IPS-18c (cell line): ENCODE measurements at regions not wholly inside any gene's neighbourhood (a gene's known extent, or its start where the extent isn't known, plus 50 kb on each side); places are given as distances from the start of the nearest gene placed in this dataset.

ENCODE experiments used
- H3K4me3 ChIP-seq: 2 replicates; pipeline ENCODE4 v1.7.0; 2013; ENCODE audit warnings: low read depth, mild to moderate bottlenecking, low read length, moderate library complexity; ENCODE audit not compliant: insufficient read depth
- H3K9me3 ChIP-seq: one replicate; pipeline ENCODE4 v1.6.1; 2013; ENCODE audit warnings: mild to moderate bottlenecking, low read length, moderate library complexity; ENCODE audit not compliant: control insufficient read depth, insufficient read depth

GRCh38 chr12:107454109-107454830 lies 231.3 kb upstream of the PWP1 start:
- Histone ChIP-seq H3K9me3 (no peaks in the 10 kb centered on the region), H3K4me3 (no peak overlapping the region)

GRCh38 chr12:107457362-107457935 lies 228.2 kb upstream of the PWP1 start:
- H3K4me3 ChIP-seq: no peak overlapping the region
- H3K9me3 ChIP-seq: no peaks in the 10 kb centered on the region

GRCh38 chr12:107458163-107458562 lies 227.4 kb upstream of the PWP1 start:
- no peak overlapping the region for H3K4me3 ChIP-seq
- H3K9me3 ChIP-seq: no peaks in the 10 kb centered on the region

- no peak overlapping the region for H3K4me3 ChIP-seq
- no peaks in the 10 kb centered on the region for H3K9me3 ChIP-seq
Measured at GRCh38 chr12:107458990-107459389, 226.6 kb upstream of the PWP1 start.

- Histone ChIP-seq H3K9me3 (no peaks in the 10 kb centered on the region), H3K4me3 (no peak overlapping the region)
Measured at GRCh38 chr12:107459641-107460040, 226.0 kb upstream of the PWP1 start.

GRCh38 chr12:107461222-107461975 lies 224.2 kb upstream of the PWP1 start:
- peaks cover 3% of the 10 kb centered on the region for H3K9me3 ChIP-seq
- no peak overlapping the region for H3K4me3 ChIP-seq

GRCh38 chr12:107462428-107463332 lies 222.9 kb upstream of the PWP1 start:
- no peak overlapping the region for H3K4me3 ChIP-seq
- H3K9me3 ChIP-seq: peaks cover 3% of the 10 kb centered on the region

GRCh38 chr12:107464644-107465043 lies 221.0 kb upstream of the PWP1 start:
- no peak overlapping the region for H3K4me3 ChIP-seq
- peaks cover 3% of the 10 kb centered on the region for H3K9me3 ChIP-seq

GRCh38 chr12:107465625-107466024 lies 220.0 kb upstream of the PWP1 start:
- H3K4me3 ChIP-seq: no peak overlapping the region

GRCh38 chr12:107467716-107468115 lies 217.9 kb upstream of the PWP1 start:
- H3K4me3 ChIP-seq: no peak overlapping the region
- H3K9me3 ChIP-seq: peaks cover 3% of the 10 kb centered on the region

More at GRCh38 chr12:107465625-107466024, 220.0 kb upstream of the PWP1 start:
- peaks cover 3% of the 10 kb centered on the region for H3K9me3 ChIP-seq

GRCh38 chr12:107468182-107468581 lies 217.4 kb upstream of the PWP1 start:
- Histone ChIP-seq H3K4me3 (no peak overlapping the region), H3K9me3 (peaks cover 3% of the 10 kb centered on the region)

GRCh38 chr12:107469011-107469410 lies 216.6 kb upstream of the PWP1 start:
- Histone ChIP-seq H3K9me3 (peaks cover 3% of the 10 kb centered on the region), H3K4me3 (no peak overlapping the region)

GRCh38 chr12:107470645-107471044 lies 215.0 kb upstream of the PWP1 start:
- Histone ChIP-seq H3K4me3 (no peak overlapping the region), H3K9me3 (peaks cover 2% of the 10 kb centered on the region)

GRCh38 chr12:107472308-107472707 lies 213.3 kb upstream of the PWP1 start:
- no peaks in the 10 kb centered on the region for H3K9me3 ChIP-seq

GRCh38 chr12:107474099-107474498 lies 211.5 kb upstream of the PWP1 start:
- H3K4me3 ChIP-seq: no peak overlapping the region
- no peaks in the 10 kb centered on the region for H3K9me3 ChIP-seq

More at GRCh38 chr12:107472308-107472707, 213.3 kb upstream of the PWP1 start:
- no peak overlapping the region for H3K4me3 ChIP-seq

- H3K9me3 ChIP-seq: no peaks in the 10 kb centered on the region
Measured at GRCh38 chr12:107474639-107475539, 210.7 kb upstream of the PWP1 start.

More at GRCh38 chr12:107474639-107475539, 210.7 kb upstream of the PWP1 start:
- no peak overlapping the region for H3K4me3 ChIP-seq
